Stomach (tissue), 8 donors: ENCODE measurements at regions not wholly inside any gene's neighbourhood (a gene's known extent, or its start where the extent isn't known, plus 50 kb on each side); places are given as distances from the start of the nearest gene placed in this dataset.

Experiments
- DNase-seq, 2 donors: peaks; one replicate each; pipeline versions ENCODE4 v3.0.0 to v3.0.0-alpha.2; 2013 to 2019
- H3K27ac ChIP-seq, 5 donors: fragments of 200-600 bp in 4 of 5; sonication (generic) in 4 of 5; one replicate each; pipeline ENCODE4 v1.5.1; 2013 to 2019; ENCODE audit warnings: mild to moderate bottlenecking in 1 of 5, moderate library complexity in 1 of 5
- H3K27me3 ChIP-seq, 3 donors: fragments of 200-600 bp; sonication (generic); one replicate each; pipeline ENCODE4 v1.5.1; 2017 to 2019; ENCODE audit warnings: mixed run types in 1 of 3
- H3K36me3 ChIP-seq, 4 donors: fragments of 200-600 bp; sonication (generic); 1 replicate in 3 of 4; 2 replicates in 1 of 4; pipeline ENCODE4 v1.5.1; 2016 to 2019
- H3K4me1 ChIP-seq, 4 donors: fragments of 200-600 bp; sonication (generic); one replicate each; pipeline ENCODE4 v1.5.1; 2016 to 2019
- H3K4me3 ChIP-seq, 4 donors: fragments of 200-600 bp; sonication (generic) in 3 of 4; one replicate each; pipeline ENCODE4 v1.5.1; 2016 to 2019; ENCODE audit warnings: mild to moderate bottlenecking in 1 of 4
- H3K9me3 ChIP-seq, 4 donors: fragments of 200-600 bp; sonication (generic); one replicate each; pipeline ENCODE4 v1.5.1; 2016 to 2019
- EP300 ChIP-seq: sonication (generic); formaldehyde crosslinking; IDR thresholded peaks from one replicate; pipeline ENCODE4 v1.6.1; 2017; ENCODE audit warnings: antibody characterized with exemption
- POLR2A ChIP-seq, 4 donors: fragments of 450-650 bp; IDR thresholded peaks; one replicate each; pipeline ENCODE4 v1.6.1; 2016; ENCODE audit warnings: antibody characterized with exemption in 4 of 4, control low read depth in 2 of 4, mild to moderate bottlenecking in 1 of 4, moderate library complexity in 1 of 4
- POLR2AphosphoS5 ChIP-seq, 3 donors: sonication (generic); formaldehyde crosslinking; IDR thresholded peaks; one replicate each; pipeline ENCODE4 v1.6.1; 2016; ENCODE audit warnings: antibody characterized with exemption in 3 of 3
- WGBS, 5 donors: extraction: QIAGEN DNeasy Blood & Tissue Kit in 3 of 5; methylation state at CpG; one replicate each; pipeline versions ENCODE4 v1.1.5 to v1.1.7; 2013 to 2018; 5-methylcytosine and 5-hydroxymethylcytosine counted together
- intact Hi-C: fragments of 100-400 bp; cut with DNase I; formaldehyde crosslinking; loops from one replicate; pipeline ENCODE4 v1.15.1; 2023; ENCODE audit warnings: low total_unique reads
- TF ChIP-seq, protein P1 (sequence below), 7 experiments: fragments of 450-650 bp in 4 of 7; fragments of 200-600 bp in 3 of 7; sonication (generic) in 3 of 7; IDR thresholded peaks; one replicate each; pipeline ENCODE4 v1.5.1; 2016 to 2019; ENCODE audit warnings: antibody characterized with exemption in 7 of 7, control low read depth in 2 of 7, mild to moderate bottlenecking in 1 of 7
- donor health status: healthy with polysubstance abuse.
- donor health status: Bipolar disorder and iron deficiency.
- donor health status: healthy.

DNA sequence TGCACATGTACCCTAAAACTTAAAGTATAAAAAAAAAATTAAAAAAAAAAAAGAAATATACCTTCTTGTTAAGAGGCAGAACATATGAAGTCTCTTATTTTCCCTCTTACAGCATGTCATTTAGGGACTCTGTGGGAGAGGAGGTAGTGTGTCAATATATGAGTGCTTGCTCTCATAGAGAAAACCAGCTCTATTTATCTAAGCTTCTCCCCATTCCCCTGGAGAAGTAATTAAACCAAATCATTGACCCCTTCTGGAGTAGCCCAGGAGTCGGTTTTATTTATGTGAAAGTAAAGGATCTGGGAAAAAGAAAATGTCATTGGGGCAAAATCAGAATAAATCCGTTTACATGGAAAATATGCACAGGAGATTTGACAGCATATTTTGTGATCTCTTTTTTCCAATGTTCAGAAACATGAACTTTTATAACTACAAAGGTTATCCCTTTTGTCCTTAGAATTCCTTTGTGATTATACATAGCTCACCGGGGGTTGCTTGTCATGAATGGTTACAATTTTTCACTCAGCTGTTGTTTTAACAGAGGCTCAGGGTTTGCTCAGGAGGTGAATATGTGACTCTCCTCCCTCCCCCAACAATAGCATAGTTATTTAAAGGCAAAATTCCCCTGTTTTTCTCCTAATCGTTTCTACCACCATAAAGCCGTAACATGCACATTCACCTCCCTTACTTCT is 114.5 kb upstream of the C1orf21 start:
- DNase-seq, result no peak
- Histone ChIP-seq H3K4me1 (no peaks in the 10 kb centered on the region), H3K36me3 (no peaks in the 10 kb centered on the region), H3K4me3 (no peak overlapping the region), H3K27me3 (no peaks in the 10 kb centered on the region), H3K27ac (no peak overlapping the region), H3K9me3 (peaks cover 0 to 8% (median 0%) of the 10 kb centered on the region in 4 donors)
- intact Hi-C loops, result no loop called here
- TF ChIP-seq POLR2A (IDR thresholded peaks at IDR 0.05) (no peak), EP300 (no peak), POLR2AphosphoS5 (IDR thresholded peaks at IDR 0.05) (no peak)
- TF ChIP-seq, protein P1, sequence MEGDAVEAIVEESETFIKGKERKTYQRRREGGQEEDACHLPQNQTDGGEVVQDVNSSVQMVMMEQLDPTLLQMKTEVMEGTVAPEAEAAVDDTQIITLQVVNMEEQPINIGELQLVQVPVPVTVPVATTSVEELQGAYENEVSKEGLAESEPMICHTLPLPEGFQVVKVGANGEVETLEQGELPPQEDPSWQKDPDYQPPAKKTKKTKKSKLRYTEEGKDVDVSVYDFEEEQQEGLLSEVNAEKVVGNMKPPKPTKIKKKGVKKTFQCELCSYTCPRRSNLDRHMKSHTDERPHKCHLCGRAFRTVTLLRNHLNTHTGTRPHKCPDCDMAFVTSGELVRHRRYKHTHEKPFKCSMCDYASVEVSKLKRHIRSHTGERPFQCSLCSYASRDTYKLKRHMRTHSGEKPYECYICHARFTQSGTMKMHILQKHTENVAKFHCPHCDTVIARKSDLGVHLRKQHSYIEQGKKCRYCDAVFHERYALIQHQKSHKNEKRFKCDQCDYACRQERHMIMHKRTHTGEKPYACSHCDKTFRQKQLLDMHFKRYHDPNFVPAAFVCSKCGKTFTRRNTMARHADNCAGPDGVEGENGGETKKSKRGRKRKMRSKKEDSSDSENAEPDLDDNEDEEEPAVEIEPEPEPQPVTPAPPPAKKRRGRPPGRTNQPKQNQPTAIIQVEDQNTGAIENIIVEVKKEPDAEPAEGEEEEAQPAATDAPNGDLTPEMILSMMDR (IDR thresholded peaks at IDR 0.05), result no peak
- 53 to 67% (median 54%) methylated on average over 5 of the region's 5 CpGs for WGBS, 5 donors

DNA sequence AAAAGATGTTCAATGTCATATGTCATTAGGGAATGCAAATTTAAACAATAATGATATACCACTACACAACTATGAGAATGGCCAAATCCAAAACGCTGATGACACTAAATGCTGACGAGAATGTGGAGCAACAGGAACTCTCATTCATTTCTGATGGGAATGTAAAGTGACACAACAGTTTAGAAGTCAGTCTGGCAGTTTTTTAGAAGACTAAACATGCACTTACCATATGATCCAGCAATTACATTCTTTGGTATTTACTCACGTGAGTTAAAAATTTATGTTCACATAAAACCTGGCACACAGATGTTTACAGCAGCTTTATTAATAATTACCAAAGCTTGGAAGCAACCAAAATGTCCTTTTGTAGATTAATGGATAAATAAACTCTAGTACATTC is 110.4 kb upstream of the C1orf21 start:
- no peaks in the 10 kb centered on the region for H3K27me3 ChIP-seq
- H3K4me1 ChIP-seq, result no peaks in the 10 kb centered on the region
- no peak overlapping the region for H3K27ac ChIP-seq
- intact Hi-C loops, result no loop called here
- peaks cover 0 to 8% (median 0%) of the 10 kb centered on the region in 4 donors for H3K9me3 ChIP-seq
- H3K36me3 ChIP-seq, result no peaks in the 10 kb centered on the region
- TF ChIP-seq EP300, result no peak
- TF ChIP-seq, protein P1 (IDR thresholded peaks at IDR 0.05), result no peak
- no peak for TF ChIP-seq POLR2A (IDR thresholded peaks at IDR 0.05)
- no peak for TF ChIP-seq POLR2AphosphoS5 (IDR thresholded peaks at IDR 0.05)
- no peak for DNase-seq
- H3K4me3 ChIP-seq, result no peak overlapping the region
- WGBS, 5 donors, result 60 to 81% (median 74%) methylated on average over 3 of the region's 3 CpGs

DNA sequence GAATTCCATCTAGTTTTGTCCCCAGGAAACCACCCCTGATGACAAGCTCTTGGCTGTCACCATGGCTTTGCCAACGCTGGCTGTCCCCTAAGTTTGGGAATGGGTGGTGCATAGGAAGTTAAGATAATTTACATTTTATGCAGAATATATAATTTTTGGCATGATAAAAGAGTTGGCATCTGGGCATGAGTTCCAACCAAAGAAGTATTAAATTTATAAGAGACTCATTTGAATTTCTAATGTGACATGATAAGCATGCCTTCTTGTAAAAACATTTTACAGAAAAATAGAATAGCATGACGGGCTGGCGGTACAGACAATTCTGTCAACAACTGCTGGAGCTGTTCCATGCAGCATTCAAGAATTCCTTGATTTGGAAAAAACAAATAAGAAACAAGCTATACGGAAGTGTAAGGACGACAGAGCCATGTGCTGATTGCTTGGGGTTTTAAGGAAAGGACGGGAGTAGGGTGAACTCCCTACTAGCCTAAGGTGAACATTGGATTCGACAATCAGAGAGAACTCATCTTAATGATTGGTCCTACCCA is 106.8 kb upstream of the C1orf21 start:
- Histone ChIP-seq H3K27me3 (no peaks in the 10 kb centered on the region), H3K9me3 (peaks cover 0 to under 1% (median 0%) of the 10 kb centered on the region in 4 donors), H3K36me3 (no peaks in the 10 kb centered on the region), H3K4me1 (peaks cover 0 to 14% (median 5%) of the 10 kb centered on the region in 4 donors), H3K27ac (no peak overlapping the region), H3K4me3 (no peak overlapping the region)
- TF ChIP-seq, protein P1 (IDR thresholded peaks at IDR 0.05), result no peak
- TF ChIP-seq POLR2AphosphoS5 (IDR thresholded peaks at IDR 0.05), result no peak
- WGBS, 5 donors, result 87 to 92% (median 90%) methylated on average over 7 of the region's 7 CpGs
- DNase-seq, result no peak
- intact Hi-C loops, result no loop called here

DNA sequence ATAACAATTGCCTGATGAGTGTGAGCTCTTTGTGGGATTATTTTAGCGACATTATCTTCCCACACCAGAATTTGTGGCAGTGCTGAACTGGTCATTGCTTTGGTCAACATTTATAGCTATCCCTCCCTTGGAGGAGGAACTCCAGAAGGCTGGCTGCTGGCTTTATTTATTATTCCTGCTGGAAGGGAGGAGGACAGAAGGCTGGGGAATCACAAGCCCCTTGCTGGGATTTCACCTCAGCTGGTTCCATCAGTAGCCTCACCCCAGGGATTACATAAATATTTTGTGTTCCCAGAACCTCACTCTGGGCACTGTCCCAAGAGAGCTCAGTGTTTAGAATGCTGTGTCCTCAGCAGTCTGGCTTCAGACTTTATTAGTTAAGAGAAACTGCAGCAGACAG is 102.8 kb upstream of the C1orf21 start:
- intact Hi-C loops, result no loop called here
- no peaks in the 10 kb centered on the region for H3K36me3 ChIP-seq
- peak in 1 of 2 donors; percentile 59 for DNase-seq

More for the DNA sequence above, 102.8 kb upstream of the C1orf21 start:
- peaks cover 0 to 14% (median 5%) of the 10 kb centered on the region in 4 donors for H3K4me1 ChIP-seq
- H3K27ac ChIP-seq, result peak overlapping the region in 4 of 5 donors; percentile 17 to 62 (median 27)
- H3K9me3 ChIP-seq, result no peaks in the 10 kb centered on the region
- TF ChIP-seq POLR2A (IDR thresholded peaks at IDR 0.05) (no peak), EP300 (no peak), POLR2AphosphoS5 (IDR thresholded peaks at IDR 0.05) (peak in 2 of 3 donors; percentile 27 to 58)
- TF ChIP-seq, protein P1 (IDR thresholded peaks at IDR 0.05), result no peak
- no peak overlapping the region for H3K4me3 ChIP-seq
- no peaks in the 10 kb centered on the region for H3K27me3 ChIP-seq
- WGBS, 5 donors, result 58 to 70% (median 62%) methylated on average over 1 of the region's 1 CpG
